ENCODE measurements at regions not wholly inside any gene's neighbourhood (a gene's known extent, or its start where the extent isn't known, plus 50 kb on each side); places are given as distances from the start of the nearest gene placed in this dataset.

- no peak for TF ChIP-seq EZH2 (IDR thresholded peaks at IDR 0.05; ENCODE audit: low read length)
- TF ChIP-seq, protein P1, sequence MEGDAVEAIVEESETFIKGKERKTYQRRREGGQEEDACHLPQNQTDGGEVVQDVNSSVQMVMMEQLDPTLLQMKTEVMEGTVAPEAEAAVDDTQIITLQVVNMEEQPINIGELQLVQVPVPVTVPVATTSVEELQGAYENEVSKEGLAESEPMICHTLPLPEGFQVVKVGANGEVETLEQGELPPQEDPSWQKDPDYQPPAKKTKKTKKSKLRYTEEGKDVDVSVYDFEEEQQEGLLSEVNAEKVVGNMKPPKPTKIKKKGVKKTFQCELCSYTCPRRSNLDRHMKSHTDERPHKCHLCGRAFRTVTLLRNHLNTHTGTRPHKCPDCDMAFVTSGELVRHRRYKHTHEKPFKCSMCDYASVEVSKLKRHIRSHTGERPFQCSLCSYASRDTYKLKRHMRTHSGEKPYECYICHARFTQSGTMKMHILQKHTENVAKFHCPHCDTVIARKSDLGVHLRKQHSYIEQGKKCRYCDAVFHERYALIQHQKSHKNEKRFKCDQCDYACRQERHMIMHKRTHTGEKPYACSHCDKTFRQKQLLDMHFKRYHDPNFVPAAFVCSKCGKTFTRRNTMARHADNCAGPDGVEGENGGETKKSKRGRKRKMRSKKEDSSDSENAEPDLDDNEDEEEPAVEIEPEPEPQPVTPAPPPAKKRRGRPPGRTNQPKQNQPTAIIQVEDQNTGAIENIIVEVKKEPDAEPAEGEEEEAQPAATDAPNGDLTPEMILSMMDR (optimal IDR thresholded peaks at IDR 0.05 in 1 of 3, IDR thresholded peaks at IDR 0.05 in 1 of 3, conservative IDR thresholded peaks at IDR 0.05 in 1 of 3; ENCODE audit: extremely low read depth in 1 of 3, insufficient read depth in 2 of 3, low read length in 3 of 3): no peak
Observed at GRCh38 chr2:42933824-42934254, 141.5 kb upstream of the HAAO start.

Measured in keratinocyte (primary cell).